HEK293T (cell line): ENCODE measurements at regions not wholly inside any gene's neighbourhood (a gene's known extent, or its start where the extent isn't known, plus 50 kb on each side); places are given as distances from the start of the nearest gene placed in this dataset.

Experiments
- BHLHE40 ChIP-seq: fragments of 450-650 bp; IDR thresholded peaks from 2 replicates; pipeline ENCODE4 v1.6.1; 2016; ENCODE audit warnings: mild to moderate bottlenecking, moderate library complexity, borderline replicate concordance
- CTBP1 ChIP-seq: fragments of 450-650 bp; IDR thresholded peaks from 2 replicates; pipeline ENCODE4 v1.6.1; 2016; ENCODE audit warnings: borderline replicate concordance
- ELF4 ChIP-seq: fragments of 450-650 bp; IDR thresholded peaks from 2 replicates; pipeline ENCODE4 v1.6.1; 2017; ENCODE audit warnings: antibody characterized with exemption
- PKNOX1 ChIP-seq: fragments of 450-650 bp; IDR thresholded peaks from 2 replicates; pipeline ENCODE4 v1.6.1; 2016
- TARDBP ChIP-seq: fragments of 450-650 bp; IDR thresholded peaks from 2 replicates; pipeline ENCODE4 v1.6.1; 2016

GRCh38 chr4:137909529-137910309, 332.4 kb downstream of the SLC7A11 start:
- TF ChIP-seq ELF4: no peak
- no peak for TF ChIP-seq CTBP1
- no peak for TF ChIP-seq BHLHE40
- peak; percentile 83 for TF ChIP-seq PKNOX1
- no peak for TF ChIP-seq TARDBP
